ENCODE measurements at regions not wholly inside any gene's neighbourhood (a gene's known extent, or its start where the extent isn't known, plus 50 kb on each side); places are given as distances from the start of the nearest gene placed in this dataset.
A peak's percentile ranks its signal among the peaks of the same experiment; 100 is the strongest.

GRCh38 chr3:163491714-163492113 lies 1586.6 kb downstream of the SI start:
- TF ChIP-seq EZH2phosphoT487 (IDR thresholded peaks at IDR 0.05; ENCODE audit: borderline replicate concordance, low read length), result no peak
- no peak for TF ChIP-seq CTCF (IDR thresholded peaks at IDR 0.05; ENCODE audit: low read depth, low read length, poor library complexity, severe bottlenecking)
- H3K27me3 ChIP-seq (ENCODE audit: control insufficient read depth, low read length), result no peaks in the 10 kb centered on the region
- H4K20me1 ChIP-seq (ENCODE audit: control insufficient read depth, insufficient read depth, low read depth, low read length), result no peaks in the 10 kb centered on the region
- no peaks in the 10 kb centered on the region for H3K4me1 ChIP-seq (ENCODE audit: control insufficient read depth, low read length)
- H3K27ac ChIP-seq (ENCODE audit: low read depth, low read length), result no peak overlapping the region
- H3K9me3 ChIP-seq (ENCODE audit: control insufficient read depth, insufficient read depth, low read length), result no peaks in the 10 kb centered on the region
- H3K9me2 ChIP-seq (replicated peaks; ENCODE audit: control insufficient read depth, low read length), result no peaks in the 10 kb centered on the region
- no peaks in the 10 kb centered on the region for H3K79me2 ChIP-seq (ENCODE audit: control insufficient read depth, low read length)
- no peak overlapping the region for H3K4me3 ChIP-seq (ENCODE audit: low read length)
- no peaks in the 10 kb centered on the region for H3F3A ChIP-seq (ENCODE audit: control insufficient read depth, insufficient read depth)
- no peak overlapping the region for H3K4me2 ChIP-seq (ENCODE audit: low read length)
- H3K36me3 ChIP-seq (ENCODE audit: control insufficient read depth, low read length), result no peaks in the 10 kb centered on the region

GRCh38 chr3:163490119-163490518 lies 1588.2 kb downstream of the SI start:
- Histone ChIP-seq H3K79me2 (ENCODE audit: control insufficient read depth, low read length) (no peaks in the 10 kb centered on the region), H3K9me2 (replicated peaks; ENCODE audit: control insufficient read depth, low read length) (no peaks in the 10 kb centered on the region), H3K4me3 (ENCODE audit: low read length) (no peak overlapping the region), H3K9me3 (ENCODE audit: control insufficient read depth, insufficient read depth, low read length) (no peaks in the 10 kb centered on the region), H4K20me1 (ENCODE audit: control insufficient read depth, insufficient read depth, low read depth, low read length) (no peaks in the 10 kb centered on the region), H3F3A (ENCODE audit: control insufficient read depth, insufficient read depth) (no peaks in the 10 kb centered on the region), H3K36me3 (ENCODE audit: control insufficient read depth, low read length) (no peaks in the 10 kb centered on the region), H3K4me2 (ENCODE audit: low read length) (no peak overlapping the region), H3K27ac (ENCODE audit: low read depth, low read length) (no peak overlapping the region), H3K4me1 (ENCODE audit: control insufficient read depth, low read length) (no peaks in the 10 kb centered on the region), H3K27me3 (ENCODE audit: control insufficient read depth, low read length) (no peaks in the 10 kb centered on the region)
- TF ChIP-seq CTCF (IDR thresholded peaks at IDR 0.05; ENCODE audit: low read depth, low read length, poor library complexity, severe bottlenecking) (peak; percentile 83), EZH2phosphoT487 (IDR thresholded peaks at IDR 0.05; ENCODE audit: borderline replicate concordance, low read length) (no peak)

- no peaks in the 10 kb centered on the region for H3K36me3 ChIP-seq (ENCODE audit: control insufficient read depth, low read length)
- no peak overlapping the region for H3K27ac ChIP-seq (ENCODE audit: low read depth, low read length)
- H3K9me3 ChIP-seq (ENCODE audit: control insufficient read depth, insufficient read depth, low read length), result no peaks in the 10 kb centered on the region
- no peaks in the 10 kb centered on the region for H3K79me2 ChIP-seq (ENCODE audit: control insufficient read depth, low read length)
- H3K9me2 ChIP-seq (replicated peaks; ENCODE audit: control insufficient read depth, low read length), result no peaks in the 10 kb centered on the region
- H3K27me3 ChIP-seq (ENCODE audit: control insufficient read depth, low read length), result no peaks in the 10 kb centered on the region
- no peak for TF ChIP-seq EZH2phosphoT487 (IDR thresholded peaks at IDR 0.05; ENCODE audit: borderline replicate concordance, low read length)
- no peak for TF ChIP-seq CTCF (IDR thresholded peaks at IDR 0.05; ENCODE audit: low read depth, low read length, poor library complexity, severe bottlenecking)
- H3F3A ChIP-seq (ENCODE audit: control insufficient read depth, insufficient read depth), result no peaks in the 10 kb centered on the region
- H4K20me1 ChIP-seq (ENCODE audit: control insufficient read depth, insufficient read depth, low read depth, low read length), result no peaks in the 10 kb centered on the region
- no peak overlapping the region for H3K4me2 ChIP-seq (ENCODE audit: low read length)
- H3K4me1 ChIP-seq (ENCODE audit: control insufficient read depth, low read length), result no peaks in the 10 kb centered on the region
- H3K4me3 ChIP-seq (ENCODE audit: low read length), result no peak overlapping the region
Observed at GRCh38 chr3:163482695-163483094, 1595.6 kb downstream of the SI start.

- H3K36me3 ChIP-seq (ENCODE audit: control insufficient read depth, low read length), result no peaks in the 10 kb centered on the region
- no peaks in the 10 kb centered on the region for H3K27me3 ChIP-seq (ENCODE audit: control insufficient read depth, low read length)
- no peak overlapping the region for H3K4me3 ChIP-seq (ENCODE audit: low read length)
- H3K4me2 ChIP-seq (ENCODE audit: low read length), result no peak overlapping the region
- no peaks in the 10 kb centered on the region for H3K9me2 ChIP-seq (replicated peaks; ENCODE audit: control insufficient read depth, low read length)
- no peaks in the 10 kb centered on the region for H3K4me1 ChIP-seq (ENCODE audit: control insufficient read depth, low read length)
- H3F3A ChIP-seq (ENCODE audit: control insufficient read depth, insufficient read depth), result no peaks in the 10 kb centered on the region
- no peaks in the 10 kb centered on the region for H3K9me3 ChIP-seq (ENCODE audit: control insufficient read depth, insufficient read depth, low read length)
- TF ChIP-seq EZH2phosphoT487 (IDR thresholded peaks at IDR 0.05; ENCODE audit: borderline replicate concordance, low read length) (no peak), CTCF (IDR thresholded peaks at IDR 0.05; ENCODE audit: low read depth, low read length, poor library complexity, severe bottlenecking) (no peak)
- H3K79me2 ChIP-seq (ENCODE audit: control insufficient read depth, low read length), result no peaks in the 10 kb centered on the region
- H3K27ac ChIP-seq (ENCODE audit: low read depth, low read length), result no peak overlapping the region
- H4K20me1 ChIP-seq (ENCODE audit: control insufficient read depth, insufficient read depth, low read depth, low read length), result no peaks in the 10 kb centered on the region
Observed at GRCh38 chr3:163481738-163482137, 1596.6 kb downstream of the SI start.

Measured in DOHH2 (cell line).